ENCODE measurements at regions not wholly inside any gene's neighbourhood (a gene's known extent, or its start where the extent isn't known, plus 50 kb on each side); places are given as distances from the start of the nearest gene placed in this dataset.

DNA sequence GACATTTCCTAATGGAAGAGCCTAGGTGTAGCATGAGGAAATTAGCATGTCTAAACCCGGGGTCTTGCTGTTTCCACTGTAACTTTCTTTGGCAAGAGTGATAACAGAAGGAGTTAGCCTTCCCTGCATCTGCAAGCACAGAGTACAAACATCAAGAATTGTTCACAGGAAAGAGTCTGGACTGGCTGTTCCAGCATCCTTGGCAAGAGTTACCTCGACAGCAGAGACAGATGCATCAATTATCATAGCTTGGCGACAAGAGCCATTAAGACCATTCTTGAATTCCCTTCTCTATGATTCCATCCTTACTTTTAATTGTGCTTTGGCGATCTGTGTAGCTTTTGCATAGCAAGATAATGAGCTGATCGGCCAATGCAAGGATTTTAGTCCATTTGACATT, 82.8 kb upstream of the RALGPS2 start:
- Histone ChIP-seq H3K27ac (ENCODE audit: low read length in 2 of 2) (no peak overlapping the region), H3K4me3 (ENCODE audit: control extremely low read depth in 1 of 5, extremely low read depth in 1 of 5, insufficient read depth in 1 of 5, low read depth in 2 of 5, low read length in 4 of 5) (no peak overlapping the region), H3K9ac (ENCODE audit: low read length) (no peak overlapping the region), H3K36me3 (replicated peaks in 1 of 2; ENCODE audit: control extremely low read depth in 1 of 2, control insufficient read depth in 1 of 2, extremely low read depth in 1 of 2, insufficient read depth in 2 of 2, low read length in 1 of 2) (no peaks in the 10 kb centered on the region), H3K9me3 (ENCODE audit: control extremely low read depth in 1 of 3, control insufficient read depth in 2 of 3, insufficient read depth in 1 of 3, low read length in 2 of 3) (no peaks in the 10 kb centered on the region), H4K20me1 (ENCODE audit: control insufficient read depth, insufficient read depth, low read length, poor library complexity, severe bottlenecking) (no peaks in the 10 kb centered on the region), H2AFZ (ENCODE audit: insufficient read depth, low read depth, low read length, poor library complexity, severe bottlenecking) (peak overlapping the region; percentile 61), H3K4me2 (replicated peaks; ENCODE audit: low read depth, low read length, poor library complexity, severe bottlenecking) (peak overlapping the region; percentile 12), H3K79me2 (ENCODE audit: control insufficient read depth, insufficient read depth, low read length) (peaks cover 13% of the 10 kb centered on the region), H3K27me3 (replicated peaks in 1 of 4; ENCODE audit: control extremely low read depth in 1 of 4, control insufficient read depth in 3 of 4, insufficient read depth in 4 of 4, low read length in 3 of 4) (no peaks in the 10 kb centered on the region), H3K4me1 (ENCODE audit: control insufficient read depth in 2 of 2, insufficient read depth in 2 of 2, low read length in 2 of 2) (peaks cover 41 to 47% of the 10 kb centered on the region in 2 donors)
- WGBS (ENCODE audit: insufficient coverage): 92% methylated on average over 3 of the region's 5 CpGs
- ChIA-PET POLR2A (no interaction called here), CTCF (interaction anchor here (0.8 to 1.4 kb wide), 2 partner anchors 20 to 42 kb away, joined by 3 read pairs; no protein-coding TSS in a partner anchor)
- ATAC-seq (ENCODE audit: low read depth): no peak
- Mint-ChIP-seq H3K4me3 (no peak overlapping the region), H3K4me1 (peaks cover 76% of the 10 kb centered on the region), H3K9me3 (ENCODE audit: insufficient read depth) (no peaks in the 10 kb centered on the region), H3K27ac (peak overlapping the region; percentile 7), H3K27me3 (no peaks in the 10 kb centered on the region)
- intact Hi-C loops (cut with micrococcal nuclease): no loop called here
- no peak for TF ChIP-seq CTCF (IDR thresholded peaks at IDR 0.05)
- no peak for TF ChIP-seq EZH2 (IDR thresholded peaks at IDR 0.05; ENCODE audit: borderline replicate concordance, insufficient read depth, low read depth, low read length, poor library complexity, severe bottlenecking)
- no peak for DNase-seq

GRCh38 chr1:178643349-178643748, 81.7 kb upstream of the RALGPS2 start:
- ChIA-PET CTCF (interaction anchor here (0.6 to 1.4 kb wide), 3 partner anchors 9 to 100 kb away, joined by 3 read pairs; no protein-coding TSS in a partner anchor), POLR2A (no interaction called here)
- H3K4me1 ChIP-seq (ENCODE audit: control insufficient read depth in 2 of 2, insufficient read depth in 2 of 2, low read length in 2 of 2): peaks cover 35 to 44% of the 10 kb centered on the region in 2 donors
- TF ChIP-seq CTCF (IDR thresholded peaks at IDR 0.05) (no peak), EZH2 (IDR thresholded peaks at IDR 0.05; ENCODE audit: borderline replicate concordance, insufficient read depth, low read depth, low read length, poor library complexity, severe bottlenecking) (no peak)
- Mint-ChIP-seq H3K27ac (no peak overlapping the region), H3K27me3 (no peaks in the 10 kb centered on the region), H3K4me1 (peaks cover 74% of the 10 kb centered on the region), H3K4me3 (no peak overlapping the region), H3K9me3 (ENCODE audit: insufficient read depth) (no peaks in the 10 kb centered on the region)
- no peak overlapping the region for H2AFZ ChIP-seq (ENCODE audit: insufficient read depth, low read depth, low read length, poor library complexity, severe bottlenecking)
- no peak for ATAC-seq (ENCODE audit: low read depth)
- no peak overlapping the region for H3K27ac ChIP-seq (ENCODE audit: low read length in 2 of 2)
- no peak overlapping the region for H3K9ac ChIP-seq (ENCODE audit: low read length)
- no peaks in the 10 kb centered on the region for H3K36me3 ChIP-seq (replicated peaks in 1 of 2; ENCODE audit: control extremely low read depth in 1 of 2, control insufficient read depth in 1 of 2, extremely low read depth in 1 of 2, insufficient read depth in 2 of 2, low read length in 1 of 2)
- no peak for DNase-seq
- WGBS (ENCODE audit: insufficient coverage): 95% methylated on average over 2 of the region's 4 CpGs
- no peaks in the 10 kb centered on the region for H3K9me3 ChIP-seq (ENCODE audit: control extremely low read depth in 1 of 3, control insufficient read depth in 2 of 3, insufficient read depth in 1 of 3, low read length in 2 of 3)
- no peak overlapping the region for H3K4me3 ChIP-seq (ENCODE audit: control extremely low read depth in 1 of 5, extremely low read depth in 1 of 5, insufficient read depth in 1 of 5, low read depth in 2 of 5, low read length in 4 of 5)
- no peaks in the 10 kb centered on the region for H3K27me3 ChIP-seq (replicated peaks in 1 of 4; ENCODE audit: control extremely low read depth in 1 of 4, control insufficient read depth in 3 of 4, insufficient read depth in 4 of 4, low read length in 3 of 4)
- H3K4me2 ChIP-seq (replicated peaks; ENCODE audit: low read depth, low read length, poor library complexity, severe bottlenecking): no peak overlapping the region
- intact Hi-C loops (cut with micrococcal nuclease): no loop called here
- H4K20me1 ChIP-seq (ENCODE audit: control insufficient read depth, insufficient read depth, low read length, poor library complexity, severe bottlenecking): no peaks in the 10 kb centered on the region
- peaks cover 13% of the 10 kb centered on the region for H3K79me2 ChIP-seq (ENCODE audit: control insufficient read depth, insufficient read depth, low read length)
